HG03469 (cell line): ENCODE measurements at regions not wholly inside any gene's neighbourhood (a gene's known extent, or its start where the extent isn't known, plus 50 kb on each side); places are given as distances from the start of the nearest gene placed in this dataset.

Source experiments
- ATAC-seq: cut with Tn5 transposase; IDR thresholded peaks from one replicate; pipeline ENCODE4 v1.9.1; 2021; ENCODE audit warnings: mild to moderate bottlenecking, moderate library complexity, moderate number of reproducible peaks; ENCODE audit not compliant: unreplicated experiment

GRCh38 chr6:51511081-51511480, 576.3 kb downstream of the PKHD1 start:
- no peak for ATAC-seq

- no peak for ATAC-seq
These were observed 573.3 kb downstream of the PKHD1 start for GRCh38 chr6:51513891-51514747.

- no peak for ATAC-seq
These were observed 572.5 kb downstream of the PKHD1 start for GRCh38 chr6:51514748-51515402.

GRCh38 chr6:51526049-51526448, 561.4 kb downstream of the PKHD1 start:
- no peak for ATAC-seq

- no peak for ATAC-seq
These were observed 560.5 kb downstream of the PKHD1 start for GRCh38 chr6:51526922-51527321.

GRCh38 chr6:51528556-51528955, 558.9 kb downstream of the PKHD1 start:
- no peak for ATAC-seq

- no peak for ATAC-seq
These were observed 558.2 kb downstream of the PKHD1 start for GRCh38 chr6:51529240-51529639.

GRCh38 chr6:51531623-51532022, 555.8 kb downstream of the PKHD1 start:
- no peak for ATAC-seq

- ATAC-seq, result no peak
These were observed 553.5 kb downstream of the PKHD1 start for GRCh38 chr6:51533962-51534361.

GRCh38 chr6:51535327-51535726, 552.1 kb downstream of the PKHD1 start:
- ATAC-seq, result no peak

GRCh38 chr6:51536728-51537127, 550.7 kb downstream of the PKHD1 start:
- ATAC-seq, result no peak

GRCh38 chr6:51541847-51542246, 545.6 kb downstream of the PKHD1 start:
- ATAC-seq, result no peak

- no peak for ATAC-seq
These were observed 544.9 kb downstream of the PKHD1 start for GRCh38 chr6:51542475-51542874.

- no peak for ATAC-seq
These were observed 537.2 kb downstream of the PKHD1 start for GRCh38 chr6:51550243-51550642.

- ATAC-seq, result no peak
These were observed 535.0 kb downstream of the PKHD1 start for GRCh38 chr6:51552435-51552834.

- ATAC-seq, result no peak
These were observed 534.0 kb downstream of the PKHD1 start for GRCh38 chr6:51553246-51554015.

GRCh38 chr6:51554029-51554428, 533.4 kb downstream of the PKHD1 start:
- ATAC-seq, result no peak

- ATAC-seq, result no peak
These were observed 528.4 kb downstream of the PKHD1 start for GRCh38 chr6:51559059-51559458.

GRCh38 chr6:51562198-51562597, 525.2 kb downstream of the PKHD1 start:
- peak; percentile 90 for ATAC-seq
